T-helper 22 cell (primary cell): ENCODE measurements at regions not wholly inside any gene's neighbourhood (a gene's known extent, or its start where the extent isn't known, plus 50 kb on each side); places are given as distances from the start of the nearest gene placed in this dataset.

ENCODE experiments used
- DNase-seq: peaks from one replicate; pipeline ENCODE4 v3.0.0-alpha.2; 2020; ENCODE audit warnings: low read depth

DNA sequence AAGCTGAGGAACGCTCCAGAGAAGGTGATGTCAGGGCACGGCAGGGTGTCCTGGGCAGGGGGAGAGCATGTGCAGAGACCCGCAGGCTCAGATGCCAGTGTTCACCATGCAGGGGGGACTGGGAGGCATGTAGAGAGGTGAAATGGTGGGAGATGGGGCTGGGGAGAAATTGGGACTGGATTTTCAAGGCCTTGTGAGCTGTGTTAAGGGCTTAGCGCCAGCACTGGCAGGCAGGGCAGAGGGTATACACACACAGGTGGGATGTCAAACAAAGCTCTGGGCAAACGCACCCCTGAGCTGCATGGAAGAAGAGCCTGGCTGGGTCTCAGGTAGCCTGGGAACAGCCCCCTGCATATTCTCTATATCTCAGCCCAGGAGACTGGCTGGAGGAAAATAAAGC, 282.7 kb downstream of the SHQ1 start:
- no peak for DNase-seq

DNA sequence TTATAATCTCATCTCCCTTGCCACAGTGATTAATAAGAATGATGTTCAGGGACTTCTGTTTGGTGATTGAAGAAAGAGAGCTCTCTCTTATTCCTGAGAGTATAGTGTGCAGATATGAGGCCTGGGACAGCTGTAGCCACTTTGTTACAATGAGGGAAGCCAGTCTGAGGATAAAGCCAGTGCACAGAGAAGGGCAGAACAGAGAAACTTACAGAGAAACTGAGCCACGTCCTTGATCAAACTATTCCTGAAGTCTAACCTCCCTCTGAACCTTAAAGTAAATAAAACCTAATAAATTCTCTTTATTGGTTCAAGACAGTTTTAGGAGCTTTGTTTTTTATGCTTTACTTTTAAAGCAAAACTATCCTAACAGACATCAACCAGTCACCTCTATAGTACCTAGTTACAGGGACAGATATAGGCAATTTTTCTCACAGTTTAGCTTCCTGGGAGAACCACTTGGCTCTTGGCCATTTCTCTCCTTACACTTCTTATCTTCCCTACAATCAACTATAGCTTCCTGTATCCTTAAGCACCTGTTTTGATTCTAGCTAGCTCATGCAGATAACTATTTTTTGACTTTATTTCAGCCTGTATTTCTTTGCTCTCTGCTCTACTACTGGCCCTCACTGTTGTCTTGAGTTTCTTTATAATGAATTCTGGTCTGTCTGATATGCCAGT, 284.4 kb downstream of the SHQ1 start:
- no peak for DNase-seq

DNA sequence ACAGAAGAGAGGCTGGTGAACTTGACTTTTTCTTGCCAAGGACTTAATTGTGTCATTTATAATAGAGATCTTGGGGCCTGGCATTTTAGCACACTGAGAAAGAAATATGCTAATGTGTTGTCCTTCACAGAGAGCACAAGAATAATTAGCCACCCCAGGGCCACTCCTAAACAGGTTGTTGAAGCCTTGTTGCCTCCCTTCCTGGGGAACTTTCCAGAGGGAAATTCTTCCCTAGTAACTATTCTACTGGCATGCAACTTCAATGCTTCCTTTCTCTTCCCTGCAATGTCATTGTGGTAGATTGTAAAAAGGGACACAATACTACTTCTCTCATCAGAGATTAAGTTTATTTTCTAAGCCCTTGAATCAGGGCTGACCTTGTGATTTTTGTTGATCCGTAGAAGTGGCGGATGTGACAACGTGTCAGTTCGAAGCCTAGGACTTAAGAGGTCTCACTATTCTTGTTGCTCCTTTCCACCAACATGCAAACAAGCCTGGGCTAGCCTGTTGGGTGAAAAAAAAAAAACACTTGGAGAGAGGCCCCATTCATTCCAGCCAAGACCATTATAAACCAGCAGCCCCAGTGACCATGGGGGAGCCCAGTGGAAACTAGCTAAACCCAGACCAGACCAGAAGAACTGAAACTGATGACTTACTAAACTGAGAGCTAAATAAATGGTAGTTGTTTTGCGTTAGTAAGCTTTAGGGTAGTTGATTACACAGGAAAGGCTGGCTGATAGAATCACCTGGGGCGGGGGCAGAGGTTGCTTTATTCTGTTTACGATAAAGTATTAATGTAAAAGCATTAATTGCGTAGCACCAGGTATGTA, 287.2 kb downstream of the SHQ1 start:
- DNase-seq, result no peak

DNA sequence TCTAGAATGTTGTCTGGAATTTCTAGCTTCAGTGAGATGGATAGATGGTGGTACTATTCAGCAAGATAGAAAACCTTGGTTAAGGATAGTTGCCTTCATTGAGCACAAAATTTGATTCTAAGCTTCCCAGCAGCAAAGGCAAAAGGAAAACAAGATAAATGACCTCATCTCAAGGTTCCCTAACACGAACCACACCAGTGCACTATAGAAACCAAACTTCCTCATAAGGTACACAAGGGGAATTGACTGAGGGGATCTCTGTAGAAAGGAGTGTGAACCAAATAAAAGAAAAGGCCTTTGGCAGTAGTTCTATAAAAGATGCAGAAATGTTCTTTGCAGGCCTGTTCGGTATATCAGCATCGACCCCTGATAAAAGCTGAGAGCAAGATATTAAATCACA, 288.9 kb downstream of the SHQ1 start:
- DNase-seq, result no peak

DNA sequence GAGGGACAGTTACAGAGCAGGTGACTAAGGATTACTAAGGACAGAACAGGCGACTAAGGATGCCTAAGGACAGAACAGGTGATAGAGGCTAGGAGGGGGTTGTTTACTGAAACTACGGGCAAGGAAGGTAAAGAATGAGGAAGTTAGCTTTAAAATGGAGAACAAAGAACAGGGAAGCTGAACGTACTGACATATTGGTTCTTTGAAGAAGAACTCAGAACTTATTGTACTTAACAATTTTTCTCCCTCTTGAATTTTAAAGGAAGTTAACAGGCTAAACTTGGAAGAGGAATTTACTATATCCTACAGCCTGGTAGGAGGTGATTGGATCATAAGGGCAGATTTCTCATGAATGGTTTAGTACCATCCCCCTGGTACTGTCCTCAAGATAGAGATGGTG, 290.2 kb downstream of the SHQ1 start:
- DNase-seq, result no peak

DNA sequence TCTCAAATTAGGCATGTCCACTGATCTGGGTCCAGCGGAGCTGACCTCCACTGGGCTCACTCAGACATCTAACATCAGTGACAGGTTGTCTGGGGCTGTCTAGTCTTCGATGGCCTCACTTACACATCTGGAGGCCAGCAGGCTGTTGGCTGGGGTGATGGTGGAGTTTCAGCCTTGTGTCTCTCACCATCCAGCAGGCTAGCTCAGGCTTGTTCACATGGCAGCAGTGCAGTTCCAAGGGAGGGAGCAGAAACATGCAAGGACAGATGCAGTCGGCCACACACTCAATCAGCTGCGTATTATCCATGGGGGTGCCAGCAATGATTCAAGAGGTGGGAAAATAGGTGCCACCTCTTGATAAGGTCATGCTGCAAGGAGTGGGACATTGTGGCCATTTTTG, 292.5 kb downstream of the SHQ1 start:
- no peak for DNase-seq

DNA sequence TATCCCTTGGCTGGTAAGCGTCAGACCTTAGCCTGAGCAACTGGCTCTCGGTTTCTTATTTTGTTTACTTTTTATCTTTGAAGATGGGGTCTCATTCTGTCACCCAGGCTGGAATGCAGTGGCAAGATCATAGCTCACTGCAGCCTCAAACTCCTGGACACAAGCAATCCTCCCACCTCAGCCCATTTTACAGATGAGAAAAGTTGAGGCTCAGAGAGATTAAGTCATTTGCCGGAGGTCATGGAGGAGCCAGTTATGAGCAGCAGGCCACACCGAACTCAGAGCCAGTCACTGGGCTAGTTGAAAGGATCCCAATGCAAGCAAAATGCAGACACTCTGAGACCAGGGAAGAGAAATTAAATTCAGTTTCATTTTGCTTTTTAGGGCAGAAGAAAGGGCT, 293.6 kb downstream of the SHQ1 start:
- DNase-seq, result no peak

DNA sequence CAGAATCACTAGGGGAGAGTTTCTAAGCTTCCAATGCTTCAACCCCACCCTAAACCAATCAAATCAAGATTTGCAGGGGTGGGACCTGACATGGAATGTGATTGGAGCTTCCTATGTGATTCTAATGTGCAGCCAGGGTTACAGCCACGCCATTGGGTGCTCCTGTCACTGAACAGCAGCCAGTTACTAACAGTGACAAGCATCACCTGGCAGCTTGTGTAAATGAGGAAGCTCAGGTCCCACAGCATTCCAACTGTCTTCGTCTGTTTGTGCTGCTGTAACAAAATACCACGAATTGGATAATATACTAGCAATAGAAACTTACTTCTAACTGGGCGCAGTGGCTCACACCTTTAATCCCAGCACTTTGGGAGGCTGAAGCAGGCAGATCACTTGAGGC, 294.9 kb downstream of the SHQ1 start:
- no peak for DNase-seq

DNA sequence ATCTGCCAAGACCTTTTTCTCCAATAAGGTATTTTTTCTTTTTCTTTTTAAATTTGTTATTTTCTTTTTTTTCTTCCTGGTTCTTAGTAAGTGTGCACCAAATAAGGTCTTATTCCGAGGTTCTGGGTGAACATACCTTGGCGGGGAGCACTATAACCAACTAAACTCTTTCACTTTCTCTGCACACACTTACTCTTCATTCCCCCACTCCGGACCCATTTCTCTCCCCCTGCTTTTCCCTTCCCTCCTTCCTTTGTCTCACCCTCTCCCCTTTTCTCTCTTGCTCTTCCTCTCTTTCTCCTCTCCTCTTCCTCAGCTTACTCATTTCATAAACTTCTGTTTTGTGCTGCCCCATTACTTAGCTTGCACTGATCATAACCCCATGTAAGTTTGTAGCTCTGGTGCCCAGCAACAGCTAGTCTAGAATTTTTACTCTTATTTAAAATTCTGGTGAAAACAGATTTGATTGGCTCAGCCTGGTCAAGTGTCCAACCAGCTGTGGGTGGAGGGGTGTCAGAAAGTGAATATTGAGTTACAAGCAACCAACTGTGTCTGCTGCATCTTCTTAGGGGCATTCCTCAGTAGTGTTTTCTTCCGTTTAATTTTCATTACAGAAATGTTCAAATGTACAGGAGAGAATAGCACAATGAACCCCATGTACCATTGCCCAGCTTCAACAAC, 297.5 kb downstream of the SHQ1 start:
- DNase-seq, result no peak

DNA sequence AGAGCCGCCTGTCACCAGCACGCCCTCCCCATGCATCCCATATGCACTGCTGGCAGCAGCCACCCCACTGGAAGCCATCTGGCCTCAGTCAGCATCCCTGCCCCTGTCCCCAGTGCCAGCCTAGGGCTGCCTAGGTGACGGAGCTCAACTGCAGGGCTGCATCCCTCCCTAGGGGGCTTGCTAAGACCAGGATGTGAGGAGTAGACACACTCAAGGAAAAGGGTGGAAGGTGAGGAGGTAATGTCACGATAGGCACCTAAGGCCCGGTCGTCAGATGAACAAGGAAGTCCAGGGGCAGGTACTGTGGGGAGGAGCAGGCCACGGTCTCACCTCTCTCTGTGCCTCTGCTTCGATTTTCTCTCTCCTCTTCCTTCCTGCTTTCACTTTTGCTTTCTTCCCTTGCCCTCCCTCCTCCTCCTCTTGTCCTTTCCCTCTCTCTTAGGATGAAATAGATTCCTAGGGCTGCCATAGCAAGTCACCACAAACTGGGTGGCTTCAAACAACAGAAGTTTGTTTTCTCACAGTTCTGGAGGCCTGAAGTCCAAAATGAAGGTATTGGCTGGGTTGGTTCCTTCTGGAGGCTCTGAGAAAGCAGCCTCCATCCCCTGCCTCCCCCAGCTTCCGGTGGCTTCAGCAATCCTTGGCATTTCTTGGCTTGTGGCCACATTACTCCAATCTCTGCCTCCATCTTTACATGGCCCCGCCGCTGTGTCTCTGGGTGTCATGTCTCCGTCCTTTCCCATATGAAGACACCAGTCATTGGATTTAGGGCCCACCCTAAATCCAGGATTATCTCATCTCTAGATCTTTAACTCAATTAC, 298.3 kb downstream of the SHQ1 start:
- no peak for DNase-seq

DNA sequence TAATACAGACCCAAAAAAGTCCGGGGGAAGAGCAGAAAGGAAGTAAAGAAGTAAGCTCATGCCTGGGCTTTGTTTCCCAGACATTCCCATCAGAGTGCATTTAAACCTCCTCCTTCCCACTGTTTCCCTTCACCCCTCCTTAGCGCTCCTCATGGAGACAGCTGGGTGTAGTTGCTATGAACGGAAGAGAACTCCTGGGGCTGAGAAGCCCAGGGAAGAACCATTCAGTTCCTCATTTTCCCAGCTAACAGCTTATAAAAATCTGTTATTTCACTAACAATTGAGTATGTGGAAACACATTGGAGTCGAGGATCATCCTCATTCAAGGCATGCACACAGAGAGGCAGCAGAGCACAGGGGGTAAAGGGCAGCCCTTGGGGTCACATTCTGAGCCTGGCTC, 299.3 kb downstream of the SHQ1 start:
- no peak for DNase-seq

DNA sequence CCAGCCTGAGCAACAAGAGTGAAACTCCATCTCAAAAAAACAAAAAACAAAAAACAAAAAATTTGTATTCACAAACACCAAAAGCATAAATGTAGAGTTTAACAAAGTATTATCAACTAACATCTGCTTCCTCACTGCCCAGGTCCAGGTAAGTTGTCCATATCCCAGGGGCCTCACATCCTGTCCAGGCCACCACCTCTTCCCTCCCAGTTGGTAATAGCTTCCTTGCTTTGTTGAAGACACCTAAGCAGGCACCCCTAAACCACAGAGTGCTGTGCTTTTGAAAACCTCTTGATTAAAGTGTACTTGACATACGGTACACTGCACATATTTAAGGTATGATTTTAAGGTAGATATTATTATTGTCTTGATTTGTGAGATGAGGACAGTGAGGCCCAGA, 299.8 kb downstream of the SHQ1 start:
- DNase-seq, result no peak

DNA sequence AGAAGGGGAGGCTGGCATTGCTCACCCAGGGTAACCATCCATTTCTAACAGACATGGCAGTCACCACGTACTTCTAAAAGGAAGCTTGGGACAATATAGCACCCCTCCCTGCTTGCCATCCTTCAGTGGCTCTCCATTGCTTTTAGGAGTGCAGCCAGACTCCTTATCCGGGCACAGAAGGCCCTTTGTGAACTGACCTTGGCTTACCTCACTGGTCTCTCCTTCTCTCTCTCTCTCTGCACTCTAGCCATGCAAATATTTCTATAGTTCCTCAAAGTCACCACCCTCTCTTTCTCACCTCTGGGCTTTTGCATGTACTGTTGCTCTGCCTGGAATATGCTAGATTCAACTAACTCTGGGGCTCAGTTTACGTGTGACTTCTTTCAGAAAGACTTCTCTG, 301.1 kb downstream of the SHQ1 start:
- no peak for DNase-seq

DNA sequence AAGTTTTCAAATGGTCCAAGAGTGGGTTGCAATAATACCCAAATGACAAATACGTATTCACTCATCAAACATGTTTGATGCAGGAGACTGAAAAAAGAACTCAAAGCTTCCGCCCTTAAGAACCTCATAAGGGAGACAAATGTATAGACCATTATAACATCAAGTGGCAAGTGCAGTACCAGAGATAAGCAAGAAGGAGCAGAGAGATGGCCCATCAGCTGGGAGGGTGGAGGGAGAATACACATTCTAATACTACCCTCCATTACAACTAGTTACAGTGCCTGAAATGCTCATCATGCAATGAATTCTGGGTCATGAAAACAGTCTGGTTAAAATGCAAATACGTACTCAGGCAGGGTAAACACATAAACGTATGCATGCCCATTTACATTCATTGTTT, 304.0 kb downstream of the SHQ1 start:
- no peak for DNase-seq

DNA sequence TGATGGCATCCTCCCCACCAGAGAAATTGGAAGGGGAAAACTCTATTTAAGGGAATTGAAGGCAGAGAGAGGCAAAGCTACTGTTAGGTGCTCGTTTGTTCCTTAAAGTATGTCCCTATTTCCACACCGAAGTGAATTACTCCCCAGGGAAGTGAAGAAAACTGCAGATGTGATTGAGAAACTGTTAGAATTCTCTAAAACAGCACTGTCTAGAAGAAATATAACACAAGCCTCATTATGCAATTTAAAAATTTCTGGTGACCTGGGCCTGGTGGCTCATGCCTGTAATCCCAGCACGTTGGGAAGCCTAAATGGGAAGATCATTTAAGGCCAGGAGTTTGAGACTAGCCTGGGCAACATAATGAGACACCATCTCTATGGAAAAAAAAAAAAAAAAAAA, 305.0 kb downstream of the SHQ1 start:
- DNase-seq, result no peak

DNA sequence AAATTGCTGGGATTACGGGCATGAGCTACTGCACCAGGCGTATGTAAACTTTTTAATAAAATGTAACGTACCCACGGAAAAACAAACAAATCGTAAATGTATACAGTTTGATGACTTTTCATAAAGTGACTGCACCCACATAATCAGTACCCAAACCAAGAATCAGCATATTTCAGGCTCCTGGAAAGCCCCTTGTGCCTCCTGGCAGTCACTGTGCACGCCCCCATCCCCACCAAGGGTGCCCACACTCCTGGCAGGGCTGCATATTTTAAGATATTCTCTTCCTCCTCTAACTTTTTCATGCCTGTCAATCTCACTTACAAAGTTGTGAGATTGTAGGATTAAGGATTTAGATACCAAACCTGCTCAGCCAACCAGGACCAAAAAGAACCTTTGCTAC, 305.5 kb downstream of the SHQ1 start:
- no peak for DNase-seq

DNA sequence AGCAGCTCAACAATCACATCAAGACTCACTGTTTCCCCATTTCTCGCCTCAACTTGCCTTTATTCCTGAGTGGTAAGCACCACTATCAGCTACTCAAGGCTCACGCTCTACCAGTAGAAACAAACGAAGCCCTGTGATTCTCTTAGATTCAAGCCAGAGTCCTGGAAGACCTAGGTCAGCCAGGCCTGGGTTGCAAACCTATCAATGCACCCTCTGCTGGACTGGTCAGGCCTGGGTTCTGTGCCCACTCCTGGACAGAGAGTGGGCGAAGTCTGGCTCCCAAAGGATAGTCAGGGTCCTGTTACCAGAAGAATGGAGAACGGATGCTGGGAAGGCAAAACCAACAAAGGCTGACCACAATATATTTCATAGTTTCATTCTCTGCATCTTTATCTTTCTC, 308.4 kb downstream of the SHQ1 start:
- no peak for DNase-seq

DNA sequence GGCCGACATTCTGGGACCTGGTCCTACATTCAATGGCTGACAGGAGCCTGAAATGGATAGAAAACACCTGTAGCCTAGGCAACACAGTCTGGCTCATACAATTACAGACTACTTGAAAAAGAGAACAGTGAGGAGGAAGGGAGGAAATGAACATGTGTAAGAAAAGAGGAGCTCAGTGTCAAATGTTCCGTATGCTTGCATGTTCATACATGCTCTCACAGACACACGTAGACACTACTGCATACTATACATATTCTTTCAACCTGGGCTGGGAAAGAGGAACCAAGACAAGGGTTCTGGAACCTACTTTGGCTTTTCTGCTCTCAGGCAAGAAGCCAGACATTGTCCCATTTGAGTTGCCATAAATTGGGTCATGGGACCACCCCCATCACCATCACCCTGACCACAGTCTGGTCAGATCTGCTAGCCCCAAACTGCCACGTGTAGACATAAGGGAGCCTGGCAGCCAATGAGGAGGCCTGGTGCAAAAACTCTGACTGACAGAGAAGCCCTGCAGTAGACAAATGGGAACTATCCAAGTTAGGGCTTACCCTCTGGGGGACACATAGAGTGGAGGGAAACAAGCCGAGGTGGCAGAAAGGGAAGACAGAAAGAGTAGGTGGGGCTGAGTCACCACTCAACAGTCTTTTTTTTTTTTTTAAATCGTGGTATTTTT, 310.0 kb downstream of the SHQ1 start:
- no peak for DNase-seq

DNA sequence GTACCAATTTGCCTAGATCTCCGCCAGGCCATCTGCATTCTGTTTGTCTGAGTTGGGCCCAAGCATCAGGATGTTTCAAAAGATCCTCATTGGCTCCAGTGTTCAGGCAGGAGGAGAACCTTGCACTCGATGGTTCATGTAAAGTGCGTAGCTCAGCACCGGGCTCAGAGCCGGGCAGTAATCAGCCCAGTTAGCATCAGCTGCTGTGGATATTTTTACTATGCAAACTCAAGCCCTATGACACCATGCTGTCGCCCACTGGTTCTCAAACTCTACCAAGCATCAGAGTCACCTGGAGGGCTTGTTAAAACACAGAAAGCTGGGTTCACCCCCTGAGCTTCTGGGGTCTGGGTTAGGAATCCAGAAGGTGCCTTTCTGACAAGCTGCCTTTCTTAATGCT, 310.8 kb downstream of the SHQ1 start:
- DNase-seq, result no peak

DNA sequence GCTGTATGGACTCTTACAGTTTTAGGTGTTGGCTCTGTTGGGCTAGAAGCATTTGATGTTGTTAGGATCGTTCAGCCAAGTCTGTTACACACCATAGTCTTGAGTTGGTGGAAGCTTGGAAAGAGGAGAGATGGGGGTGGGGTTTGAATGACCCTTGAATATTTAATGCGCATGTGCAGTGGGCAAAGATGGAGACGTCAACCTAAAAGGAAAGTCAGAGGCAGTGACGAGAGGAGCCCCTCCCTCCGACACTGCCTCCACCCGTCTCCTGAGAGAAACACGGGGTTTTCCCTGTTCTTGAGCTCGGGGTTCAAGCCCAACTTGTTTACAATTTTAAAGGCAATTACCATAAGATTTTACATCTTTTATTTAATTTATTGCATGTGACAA, 311.4 kb downstream of the SHQ1 start:
- DNase-seq, result no peak

DNA sequence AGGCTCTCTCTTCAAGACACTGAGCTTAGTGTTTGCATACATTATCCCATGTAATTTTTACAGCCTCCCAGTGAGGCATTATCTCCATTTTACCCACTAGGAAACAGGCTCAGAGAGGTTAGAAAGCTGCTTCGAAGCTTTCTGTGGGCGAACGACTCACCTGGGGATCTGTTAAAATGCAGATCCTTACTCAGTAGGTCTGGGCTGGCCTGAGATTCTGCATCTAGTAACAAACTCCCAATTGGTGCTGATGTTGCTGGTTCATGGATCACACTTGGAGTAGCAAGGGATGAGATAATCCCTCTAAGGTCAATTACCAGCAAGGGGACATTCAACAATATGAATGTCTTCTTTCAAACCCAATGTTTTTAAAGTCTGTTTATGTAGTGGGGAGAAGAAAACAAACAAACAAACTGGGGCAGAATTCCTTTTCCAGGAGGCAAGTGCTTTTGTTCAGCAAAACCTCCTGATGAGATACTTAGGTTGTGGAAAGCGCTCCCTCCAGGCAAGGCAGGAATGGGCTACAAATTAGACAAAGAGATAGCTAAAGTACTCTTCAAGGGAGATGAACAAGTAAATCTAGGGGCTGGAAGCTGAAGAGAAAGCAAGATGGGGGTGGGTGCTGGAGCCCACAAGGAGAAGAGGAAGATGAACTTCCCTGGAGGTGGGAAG, 311.9 kb downstream of the SHQ1 start:
- no peak for DNase-seq
